ENCODE measurements at regions not wholly inside any gene's neighbourhood (a gene's known extent, or its start where the extent isn't known, plus 50 kb on each side); places are given as distances from the start of the nearest gene placed in this dataset.

DNA sequence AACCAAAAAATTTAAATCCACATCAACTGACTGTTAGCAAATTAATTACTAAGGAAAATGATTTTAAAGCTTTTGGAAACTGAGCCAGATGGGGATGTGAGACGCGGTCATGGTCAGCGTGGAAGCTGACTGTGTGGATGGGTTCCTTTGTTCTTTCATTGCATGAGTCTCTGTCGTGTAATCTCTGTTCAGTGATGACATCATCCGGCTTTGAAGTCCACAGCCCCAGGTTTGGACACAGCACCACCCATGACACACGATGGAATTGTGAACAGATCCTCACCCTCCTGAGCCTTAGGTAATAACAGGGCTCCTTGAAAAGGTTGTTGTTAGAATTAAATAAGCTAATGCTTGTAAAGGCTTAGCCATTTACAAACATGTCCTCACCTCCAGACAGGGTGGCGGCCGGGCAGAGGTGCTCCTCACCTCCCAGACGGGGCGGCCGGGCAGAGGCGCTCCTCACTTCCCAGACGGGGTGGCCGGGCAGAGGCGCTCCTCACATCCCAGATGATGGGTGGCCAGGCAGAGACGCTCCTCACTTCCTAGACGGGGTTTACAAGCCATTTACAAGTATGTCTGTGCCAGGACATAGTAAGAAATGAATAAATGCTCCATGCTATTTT, 677.3 kb downstream of the TBC1D22A start:
- no peak for DNase-seq (ENCODE audit: low read depth)

DNA sequence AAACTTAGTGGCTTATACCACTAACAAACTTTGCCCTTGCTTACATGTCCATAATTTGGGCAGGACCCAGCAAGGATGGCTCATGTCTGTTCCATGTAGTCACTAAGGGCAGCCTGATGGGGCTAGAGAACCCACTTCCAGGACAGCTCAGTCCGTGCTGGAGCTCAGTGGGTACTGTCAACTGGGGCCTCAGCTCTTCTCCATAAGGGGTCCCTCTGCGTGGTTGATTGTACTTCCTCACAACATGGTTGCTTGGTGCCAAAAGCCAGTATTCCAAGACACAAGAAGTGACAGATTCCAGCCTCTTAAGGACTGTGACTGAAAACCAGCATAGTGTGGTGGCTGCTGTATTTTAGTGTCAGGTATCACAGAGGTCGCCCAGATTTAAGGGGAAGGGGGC, 675.2 kb downstream of the TBC1D22A start:
- DNase-seq (ENCODE audit: low read depth), result no peak

DNA sequence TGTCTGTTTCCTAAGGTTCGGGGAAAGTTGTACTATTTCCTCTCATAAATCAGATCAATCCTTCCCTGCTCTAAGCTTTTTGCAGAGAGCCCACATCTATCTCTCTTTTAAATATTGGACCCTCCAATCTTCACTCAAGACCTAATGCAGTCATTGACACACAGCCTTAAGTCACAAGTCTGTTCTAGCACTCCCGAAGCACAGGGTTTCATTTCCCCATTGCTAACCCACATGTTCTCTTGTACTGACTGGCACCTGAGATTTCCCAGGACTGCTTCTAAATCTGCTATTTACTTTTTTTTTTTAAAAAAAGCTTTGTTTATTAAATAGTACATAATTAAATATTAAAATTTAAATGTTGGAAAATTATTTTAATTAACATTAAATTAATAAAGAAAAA, 674.7 kb downstream of the TBC1D22A start:
- DNase-seq (ENCODE audit: low read depth), result no peak

GRCh38 chr22:47435826-47436225, 673.4 kb downstream of the TBC1D22A start:
- no peak for DNase-seq (ENCODE audit: low read depth)

DNA sequence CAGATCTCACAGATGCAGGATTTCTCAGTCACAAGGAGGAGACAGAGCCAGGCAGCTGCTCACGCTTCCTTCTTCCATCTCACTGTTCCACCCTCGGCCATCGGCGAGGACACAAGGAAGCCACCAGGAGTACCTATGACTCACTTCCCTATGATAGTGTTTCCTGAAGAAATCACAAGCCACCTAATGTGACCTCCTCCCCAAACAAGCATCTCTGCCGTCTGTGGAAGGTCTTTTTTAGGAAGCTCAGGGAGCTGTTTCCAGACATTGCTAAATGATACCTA, 672.7 kb downstream of the TBC1D22A start:
- DNase-seq (ENCODE audit: low read depth), result no peak

DNA sequence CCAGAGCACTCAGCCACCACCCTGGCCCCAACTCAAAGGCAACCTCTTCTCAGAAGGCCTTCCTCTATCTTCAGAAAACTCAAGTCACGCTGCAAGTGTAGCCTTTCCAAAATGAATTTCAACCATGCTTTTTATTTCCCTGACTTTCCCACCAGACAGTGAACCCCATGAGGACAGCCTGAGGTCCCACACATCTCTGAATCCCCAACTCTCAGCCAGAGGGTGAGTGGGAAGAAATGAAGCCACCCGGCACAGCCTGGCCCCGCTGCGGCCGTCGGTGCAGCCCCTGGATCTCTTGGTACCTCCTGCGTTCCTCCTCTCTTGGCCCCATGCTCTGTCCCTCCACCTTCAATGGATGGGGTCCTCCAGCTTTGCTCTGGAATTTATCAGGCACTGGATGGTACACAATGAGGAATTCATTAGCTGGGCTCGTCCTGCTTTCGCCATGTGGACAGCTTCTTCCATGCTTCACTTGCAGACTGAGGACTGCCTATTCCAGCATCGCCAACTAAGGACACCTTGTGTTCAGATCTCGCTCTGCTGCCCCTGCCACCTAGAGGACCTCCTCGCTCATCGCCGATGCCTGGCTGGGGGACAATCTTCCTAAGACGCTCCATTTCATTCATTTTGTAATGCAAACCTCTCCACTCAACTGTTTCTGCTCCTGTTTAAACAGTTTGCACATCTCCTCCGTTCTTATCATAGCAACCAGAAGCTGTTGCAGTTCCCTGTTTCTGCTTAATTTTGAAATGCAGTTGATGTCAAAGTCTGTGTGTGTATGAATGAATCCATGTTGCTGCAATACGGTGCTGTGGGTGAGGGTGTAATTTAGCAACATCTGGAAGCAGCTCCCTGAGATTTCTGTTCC, 672.1 kb downstream of the TBC1D22A start:
- DNase-seq (ENCODE audit: low read depth), result no peak

- DNase-seq (ENCODE audit: low read depth), result no peak
Measured at GRCh38 chr22:47433627-47434026, 671.2 kb downstream of the TBC1D22A start.

- DNase-seq (ENCODE audit: low read depth), result no peak
Measured at GRCh38 chr22:47432683-47433082, 670.2 kb downstream of the TBC1D22A start.

DNA sequence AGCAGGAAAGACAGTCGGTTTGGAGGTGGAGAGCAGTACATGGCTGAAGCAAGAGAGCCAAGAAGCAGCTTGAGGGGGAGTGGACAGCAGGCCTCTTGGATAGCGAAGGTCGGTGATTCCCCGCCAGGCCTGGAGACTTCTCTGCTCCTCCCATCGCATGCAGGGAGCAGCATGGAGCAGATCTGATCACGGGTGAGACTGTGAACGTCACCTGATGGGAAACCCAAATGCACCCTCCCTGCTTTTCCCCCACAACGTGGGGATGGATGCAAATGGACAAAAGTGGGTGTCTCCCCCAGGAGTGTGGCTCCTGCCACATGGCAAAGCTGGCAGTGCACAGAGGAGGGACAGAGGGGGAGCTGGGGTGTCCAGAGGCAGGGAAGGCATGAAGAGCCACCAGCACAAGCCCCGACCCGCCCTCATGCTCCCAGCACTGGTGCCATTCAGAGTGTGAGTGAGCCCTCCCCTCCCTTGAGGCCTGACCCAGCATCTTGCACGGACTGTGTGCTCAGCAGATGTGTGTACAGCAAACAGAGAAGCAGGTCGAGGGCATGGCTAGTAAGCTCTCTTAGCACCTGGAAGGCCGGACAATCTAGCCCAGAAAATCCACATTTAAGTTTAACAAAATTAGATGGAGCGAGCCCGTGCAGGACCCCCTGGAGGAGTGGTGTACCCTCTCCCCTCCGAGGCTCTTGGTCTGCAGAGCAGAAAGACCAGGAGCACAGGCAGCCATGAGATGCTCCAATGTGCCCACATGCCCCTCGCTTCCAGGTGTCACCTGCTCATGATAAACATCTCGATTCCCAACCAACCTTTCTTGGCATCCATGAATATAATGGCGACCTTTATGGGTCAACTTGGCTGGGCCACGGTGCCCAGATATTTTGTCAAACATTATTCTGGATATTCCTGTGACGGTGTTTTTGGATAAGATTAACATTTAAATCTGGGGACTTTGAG, 661.7 kb downstream of the TBC1D22A start:
- DNase-seq (ENCODE audit: low read depth), result no peak

GRCh38 chr22:47423266-47423665, 660.8 kb downstream of the TBC1D22A start:
- no peak for DNase-seq (ENCODE audit: low read depth)

- DNase-seq (ENCODE audit: low read depth), result no peak
Measured at GRCh38 chr22:47422736-47423135, 660.3 kb downstream of the TBC1D22A start.

DNA sequence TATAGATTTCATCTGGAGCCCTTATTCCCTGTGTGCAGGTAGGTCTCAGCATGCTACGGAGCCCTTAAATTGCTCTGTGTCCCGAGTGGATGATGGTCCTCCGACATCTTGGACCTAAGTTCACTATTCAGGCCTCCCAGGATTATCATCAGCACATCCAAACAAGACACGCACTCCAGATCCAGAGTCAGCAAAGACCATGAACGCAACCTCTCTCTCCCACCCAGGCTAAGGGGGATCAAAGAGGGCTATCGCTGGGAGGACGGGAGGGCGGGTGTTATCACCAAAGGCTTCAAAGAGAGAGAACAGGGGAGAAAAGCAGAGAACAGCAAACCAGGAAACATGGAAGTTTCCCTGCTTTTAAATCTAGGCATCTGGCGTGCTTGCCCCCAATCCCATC, 659.4 kb downstream of the TBC1D22A start:
- DNase-seq (ENCODE audit: low read depth), result no peak

DNA sequence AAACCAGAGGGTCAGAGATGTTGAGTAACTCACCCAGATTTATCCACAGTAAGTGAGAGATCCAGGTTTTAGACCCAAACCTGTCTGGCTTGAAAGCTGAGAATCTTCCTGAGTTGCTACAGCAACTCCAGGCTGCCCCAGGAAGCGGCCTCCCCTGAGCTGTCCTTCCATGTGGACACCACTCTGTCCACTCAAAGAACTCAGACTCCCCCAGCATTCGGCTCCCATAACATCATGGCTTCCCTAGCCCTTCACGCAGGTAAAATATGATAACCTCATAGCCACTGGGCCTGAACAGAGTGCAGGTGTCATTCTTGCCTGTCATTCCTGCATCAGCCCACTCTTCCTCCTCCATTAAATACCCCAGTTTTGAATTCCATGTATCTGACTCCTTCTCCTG, 657.8 kb downstream of the TBC1D22A start:
- DNase-seq (ENCODE audit: low read depth), result no peak

DNA sequence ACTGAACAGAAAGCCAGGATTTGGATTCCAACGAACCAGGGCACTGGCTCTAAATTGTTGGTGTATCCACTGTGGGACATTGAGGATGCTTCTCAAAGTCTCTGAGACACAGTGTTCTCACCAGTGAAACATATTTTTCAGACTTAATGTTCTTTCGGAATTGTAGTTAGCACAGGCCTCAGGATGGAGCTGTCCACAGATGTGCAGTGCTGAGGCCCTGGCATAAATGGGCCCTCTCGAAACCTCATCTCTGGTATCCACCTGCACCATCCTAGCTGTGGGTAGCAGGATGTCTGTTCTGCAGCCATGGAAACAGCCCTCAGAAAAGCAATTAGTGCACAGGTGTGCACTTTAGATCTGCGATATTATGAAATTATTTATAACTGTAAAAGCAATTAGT, 656.8 kb downstream of the TBC1D22A start:
- DNase-seq (ENCODE audit: low read depth), result no peak

DNA sequence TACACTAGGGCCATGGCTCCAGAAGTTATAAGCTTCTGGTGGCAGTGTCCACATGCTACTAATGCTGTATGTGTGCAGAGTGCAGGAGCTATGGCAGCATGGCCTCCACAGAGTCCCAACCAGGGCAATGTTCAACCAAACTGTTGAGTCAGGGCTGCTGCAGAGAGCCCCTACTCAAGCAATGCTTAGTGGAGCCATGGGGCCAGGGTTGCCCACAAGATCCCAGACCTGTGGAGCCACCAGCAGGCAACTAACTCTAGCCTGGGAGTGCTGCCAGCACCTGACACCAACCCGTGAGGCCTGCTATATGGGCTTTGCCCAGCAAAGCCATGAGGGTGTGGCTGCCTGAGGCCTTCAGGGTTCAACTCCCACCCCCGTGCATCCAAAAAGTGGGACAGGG, 655.2 kb downstream of the TBC1D22A start:
- no peak for DNase-seq (ENCODE audit: low read depth)

DNA sequence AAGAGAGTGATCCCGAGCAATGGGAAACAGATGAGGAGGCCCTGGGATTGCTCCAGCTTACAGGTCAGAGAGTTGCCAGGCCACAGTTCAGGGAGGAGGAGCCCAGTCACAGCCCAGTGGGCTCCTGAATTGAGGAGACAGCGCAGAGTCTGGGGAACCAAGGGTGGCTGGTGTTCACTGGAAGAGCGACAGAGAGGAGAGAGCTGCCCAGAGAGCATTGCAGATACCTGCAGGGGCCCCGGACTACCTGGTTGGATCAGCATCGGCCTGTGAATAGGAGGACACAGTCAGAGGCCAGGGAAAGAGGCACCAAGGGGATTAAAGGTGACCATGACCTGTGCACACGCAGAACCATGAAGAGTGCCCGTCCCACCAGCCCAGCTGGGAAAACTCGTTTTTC, 648.6 kb downstream of the TBC1D22A start:
- no peak for DNase-seq (ENCODE audit: low read depth)

DNA sequence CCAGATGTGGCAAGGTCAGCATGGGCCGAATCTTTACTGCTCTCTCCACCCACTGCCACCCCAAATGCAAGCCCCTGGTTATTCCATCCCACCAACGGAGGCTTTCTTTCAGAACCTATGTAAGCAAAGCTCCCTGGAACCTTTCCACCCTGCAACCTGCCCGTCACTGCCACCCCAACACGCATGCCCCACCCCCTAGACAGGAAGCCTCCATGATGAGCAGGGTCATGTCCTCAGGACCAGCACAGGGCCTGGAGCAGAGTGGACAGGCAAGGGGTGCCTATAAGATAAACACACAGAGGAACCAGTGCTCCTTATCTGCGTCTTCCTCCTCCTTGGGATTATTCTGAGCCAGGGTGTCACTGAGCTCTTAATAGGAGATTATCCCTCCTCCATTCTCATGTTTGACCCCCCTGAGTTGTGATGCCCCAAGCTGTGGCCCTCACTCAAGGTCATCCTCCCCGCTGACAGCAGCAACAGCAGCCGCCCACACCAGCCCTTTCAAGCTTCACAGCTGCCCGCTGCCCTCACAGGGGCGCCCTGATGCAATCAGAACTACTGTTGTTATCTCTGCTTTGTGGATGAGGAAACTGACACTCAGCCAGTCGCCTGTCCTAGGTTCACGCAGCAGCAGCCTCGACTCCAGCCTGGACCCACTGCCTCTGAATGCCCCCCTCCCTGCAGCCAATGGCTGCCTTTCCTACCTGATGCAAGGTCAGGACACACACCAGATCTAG, 647.3 kb downstream of the TBC1D22A start:
- DNase-seq (ENCODE audit: low read depth), result no peak

DNA sequence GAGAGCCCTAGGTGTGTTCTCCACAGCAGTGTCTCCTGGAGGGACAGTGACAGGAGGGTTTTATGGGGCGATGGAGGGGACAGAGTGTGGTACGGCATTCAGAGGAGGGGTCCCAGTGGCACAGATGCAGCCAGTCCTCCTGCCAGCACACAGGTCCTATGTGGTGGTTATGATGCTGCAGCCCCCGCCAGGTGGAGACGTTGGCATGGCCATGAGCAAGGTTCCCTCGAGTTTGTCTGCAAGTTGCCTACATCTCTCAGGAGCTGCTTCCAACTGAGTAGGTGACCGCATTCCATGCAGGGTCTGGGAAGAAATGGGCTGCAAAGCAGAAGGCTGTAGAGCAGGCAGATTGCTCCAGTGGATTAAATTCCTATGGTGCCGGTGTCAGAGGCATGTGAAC, 646.0 kb downstream of the TBC1D22A start:
- no peak for DNase-seq (ENCODE audit: low read depth)

- no peak for DNase-seq (ENCODE audit: low read depth)
Measured at GRCh38 chr22:47407461-47408025, 645.1 kb downstream of the TBC1D22A start.

DNA sequence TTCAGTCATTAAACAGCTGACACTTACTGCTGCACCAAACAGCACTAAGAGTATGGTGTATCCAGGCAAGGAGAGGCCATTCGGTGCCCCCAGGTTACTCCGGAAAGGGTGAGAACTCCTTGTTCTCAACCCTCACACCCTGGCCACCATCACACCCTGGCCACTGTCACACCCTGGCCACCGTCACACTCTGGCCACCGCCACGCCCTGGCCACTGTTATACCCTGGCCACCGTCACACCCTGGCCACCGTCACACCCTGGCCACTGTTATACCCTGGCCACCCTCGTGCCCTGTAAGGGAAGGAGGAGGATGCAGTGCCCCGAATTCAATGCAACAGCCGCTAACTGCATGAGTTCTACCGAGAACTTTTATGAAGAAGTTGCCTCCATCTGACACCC, 644.4 kb downstream of the TBC1D22A start:
- DNase-seq (ENCODE audit: low read depth), result no peak

DNA sequence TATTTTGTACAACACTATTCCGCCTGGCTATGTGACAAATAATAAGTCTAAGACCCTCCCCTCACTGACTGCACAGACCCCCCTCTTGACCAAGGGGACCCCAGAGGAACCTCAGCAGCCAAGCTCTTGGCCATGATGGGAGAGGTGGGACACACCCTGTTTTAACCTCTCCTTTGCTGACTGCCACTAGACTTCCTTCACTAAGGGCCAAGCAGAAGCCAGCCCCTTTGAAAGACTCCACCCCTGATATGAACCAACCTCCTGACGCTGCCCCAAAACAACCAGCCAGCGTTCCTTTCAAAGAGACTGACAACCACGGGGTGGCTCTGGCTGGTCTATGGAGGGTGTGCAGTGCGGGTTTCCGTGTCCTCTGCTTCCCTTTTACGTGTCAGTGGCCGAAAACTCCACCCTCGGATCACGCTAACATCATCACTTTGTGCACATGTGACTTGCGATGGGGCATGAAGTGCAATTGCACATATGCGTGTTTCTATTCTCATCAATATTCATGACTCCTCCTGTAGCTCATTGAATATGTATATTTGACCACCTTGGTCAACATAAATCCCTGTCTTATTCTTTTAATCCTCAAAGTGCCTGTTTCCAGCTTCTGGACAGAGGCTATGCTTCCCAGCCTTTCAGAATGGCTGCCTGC, 643.9 kb downstream of the TBC1D22A start:
- no peak for DNase-seq (ENCODE audit: low read depth)

All from non-pigmented ciliary epithelial cell (primary cell).